NT2/D1 (cell line): ENCODE measurements at regions not wholly inside any gene's neighbourhood (a gene's known extent, or its start where the extent isn't known, plus 50 kb on each side); places are given as distances from the start of the nearest gene placed in this dataset.

Source experiments
- SUZ12 ChIP-seq: IDR thresholded peaks from 2 replicates; pipeline ENCODE4 v1.6.1; 2011; ENCODE audit not compliant: insufficient read length, insufficient read depth; ENCODE audit errors: extremely low read depth
- YY1 ChIP-seq: IDR thresholded peaks from 2 replicates; pipeline ENCODE4 v1.6.1; 2011; ENCODE audit not compliant: insufficient read length, insufficient read depth

DNA sequence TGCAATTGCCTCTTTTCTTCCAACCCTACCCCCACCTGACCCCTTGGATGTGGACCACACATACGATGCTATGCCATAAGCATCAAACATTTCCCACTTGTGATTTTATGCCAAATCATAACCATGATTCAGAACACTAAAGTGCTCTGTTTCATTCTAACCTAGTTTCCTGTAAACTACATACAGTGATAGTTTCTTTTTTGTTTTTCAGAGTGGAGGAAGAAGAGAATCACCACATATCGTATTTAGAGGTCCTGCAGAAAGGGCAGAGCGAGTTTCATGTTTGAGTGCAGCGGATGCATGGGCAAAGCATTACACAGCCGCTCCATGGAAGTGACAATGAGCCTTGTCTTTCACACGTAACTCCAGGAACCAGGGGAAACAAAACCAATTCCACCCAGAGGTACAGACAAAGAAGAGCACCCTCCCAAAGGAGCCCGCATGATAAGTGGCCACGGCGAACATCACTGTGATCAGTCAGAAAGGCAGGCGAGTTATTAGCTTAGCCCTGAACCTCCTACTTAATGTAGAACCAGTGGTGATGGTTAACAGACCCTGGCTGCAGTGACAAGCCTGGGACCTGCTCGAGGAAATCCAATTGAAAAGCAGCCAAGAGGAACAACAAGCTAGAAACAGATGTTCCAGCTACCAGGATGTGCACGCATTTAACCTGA lies 64.0 kb upstream of the ZNF281 start:
- no peak for TF ChIP-seq SUZ12
- no peak for TF ChIP-seq YY1
